ENCODE measurements at regions not wholly inside any gene's neighbourhood (a gene's known extent, or its start where the extent isn't known, plus 50 kb on each side); places are given as distances from the start of the nearest gene placed in this dataset.
"Not testable (repeated sequence)": the region's sequence is repeated elsewhere in the genome, so short reads cannot be mapped to it uniquely, and the experiment has no call there.

GRCh38 chr7:106560482-106560881, 100.5 kb downstream of the CCDC71L start:
- intact Hi-C loops (cut with DNase I) = no loop called here
- no peak overlapping the region for H3K4me3 ChIP-seq
- DNase-seq (no peak), ATAC-seq (no peak)
- TF ChIP-seq CTCF (IDR thresholded peaks at IDR 0.05) = no peak
- H3K9me3 ChIP-seq = peaks cover 5% of the 10 kb centered on the region
- H3K27ac ChIP-seq = no peak overlapping the region
- no peaks in the 10 kb centered on the region for H3K4me1 ChIP-seq
- WGBS, 3 donors = 91% methylated on average over 5 of the region's 5 CpGs
- H3K27me3 ChIP-seq (ENCODE audit: insufficient read depth in 3 of 3, low read length in 2 of 3) = no peaks in the 10 kb centered on the region
- no peaks in the 10 kb centered on the region for H3K36me3 ChIP-seq (ENCODE audit: insufficient read depth in 1 of 2, low read depth in 1 of 2)

GRCh38 chr7:106556244-106556643, 104.7 kb downstream of the CCDC71L start:
- ATAC-seq; intact Hi-C loops (cut with DNase I); DNase-seq: not testable (repeated sequence)

GRCh38 chr7:106554623-106555022, 106.3 kb downstream of the CCDC71L start:
- H3K4me3 ChIP-seq; ATAC-seq; intact Hi-C loops (cut with DNase I); H3K9me3 ChIP-seq; H3K4me1 ChIP-seq; H3K27ac ChIP-seq; H3K27me3 ChIP-seq (ENCODE audit: insufficient read depth in 3 of 3, low read length in 2 of 3); H3K36me3 ChIP-seq (ENCODE audit: insufficient read depth in 1 of 2, low read depth in 1 of 2); DNase-seq: not testable (repeated sequence)
- WGBS, 3 donors = 83 to 96% (median 91%) methylated on average over 1 of the region's 1 CpG

More at GRCh38 chr7:106556244-106556643, 104.7 kb downstream of the CCDC71L start:
- not testable (repeated sequence) for H3K4me3 ChIP-seq; H3K9me3 ChIP-seq; H3K36me3 ChIP-seq (ENCODE audit: insufficient read depth in 1 of 2, low read depth in 1 of 2); H3K27me3 ChIP-seq (ENCODE audit: insufficient read depth in 3 of 3, low read length in 2 of 3); H3K27ac ChIP-seq; H3K4me1 ChIP-seq
- WGBS, 3 donors = 29 to 58% (median 52%) methylated on average over 2 of the region's 2 CpGs

- no peak for ATAC-seq
- intact Hi-C loops (cut with DNase I) = no loop called here
- 54 to 80% (median 77%) methylated on average over 3 of the region's 3 CpGs for WGBS, 3 donors
Observed at GRCh38 chr7:106553446-106553836, 107.5 kb downstream of the CCDC71L start.

GRCh38 chr7:106552645-106553445, 108.1 kb downstream of the CCDC71L start:
- Histone ChIP-seq H3K9me3 (peaks cover 6% of the 10 kb centered on the region), H3K27ac (no peak overlapping the region), H3K4me1 (no peaks in the 10 kb centered on the region), H3K36me3 (ENCODE audit: insufficient read depth in 1 of 2, low read depth in 1 of 2) (no peaks in the 10 kb centered on the region), H3K27me3 (ENCODE audit: insufficient read depth in 3 of 3, low read length in 2 of 3) (no peaks in the 10 kb centered on the region), H3K4me3 (no peak overlapping the region)
- DNase-seq (no peak), ATAC-seq (no peak)
- TF ChIP-seq CTCF (IDR thresholded peaks at IDR 0.05) = no peak
- 75 to 87% (median 87%) methylated on average over 5 of the region's 5 CpGs for WGBS, 3 donors
- intact Hi-C loops (cut with DNase I) = no loop called here

More at GRCh38 chr7:106553446-106553836, 107.5 kb downstream of the CCDC71L start:
- Histone ChIP-seq H3K36me3 (ENCODE audit: insufficient read depth in 1 of 2, low read depth in 1 of 2) (no peaks in the 10 kb centered on the region), H3K9me3 (peaks cover 6% of the 10 kb centered on the region), H3K27ac (no peak overlapping the region), H3K4me3 (no peak overlapping the region), H3K4me1 (no peaks in the 10 kb centered on the region), H3K27me3 (ENCODE audit: insufficient read depth in 3 of 3, low read length in 2 of 3) (no peaks in the 10 kb centered on the region)
- TF ChIP-seq CTCF (IDR thresholded peaks at IDR 0.05) = no peak
- no peak for DNase-seq
